PC-9 (cell line): ENCODE measurements at regions not wholly inside any gene's neighbourhood (a gene's known extent, or its start where the extent isn't known, plus 50 kb on each side); places are given as distances from the start of the nearest gene placed in this dataset.

Experiments used
- BruUV-seq: library from RNA; stranded (reverse); fragments of 400-500 nt; replicated peaks from 2 replicates; lab custom pipeline; 2021; lab: Mats Ljungman, UMichigan
- CTCF ChIA-PET: fragments of 300-600 bp; sonication (Branson Sonifier 250); formaldehyde crosslinking; loops from one replicate; lab custom pipeline; 2022; ENCODE audit warnings: antibody characterized with exemption; lab: Charles Lee
- POLR2A ChIA-PET: fragments of 300-600 bp; sonication (Branson Sonifier 250); formaldehyde crosslinking; loops from one replicate; lab custom pipeline; 2022; ENCODE audit warnings: antibody characterized with exemption; ENCODE audit not compliant: unreplicated experiment; lab: Charles Lee
- DNase-seq, 2 experiments: peaks; one replicate each; pipeline versions ENCODE4 v3.0.0 to v3.0.0-alpha.2; 2015 to 2022; ENCODE audit warnings: mixed read lengths in 1 of 2
- H2AFZ ChIP-seq: fragments of 200-600 bp; sonication (generic); 2 replicates; pipeline ENCODE4 v1.8.1; 2017; ENCODE audit warnings: antibody characterized with exemption
- H3F3A ChIP-seq: fragments of 200-600 bp; sonication (generic); 2 replicates; pipeline ENCODE4 v1.8.1; 2017; ENCODE audit warnings: antibody characterized with exemption, mild to moderate bottlenecking, low read depth; ENCODE audit not compliant: insufficient read depth
- H3K27ac ChIP-seq: fragments of 200-600 bp; sonication (generic); 2 replicates; pipeline ENCODE4 v1.6.1; 2016; ENCODE audit warnings: mixed run types
- H3K27me3 ChIP-seq: fragments of 200-600 bp; sonication (generic); 2 replicates; pipeline ENCODE4 v1.6.1; 2016; ENCODE audit warnings: low read depth, mixed run types; ENCODE audit not compliant: insufficient read depth
- H3K36me3 ChIP-seq: fragments of 200-600 bp; sonication (generic); 2 replicates; pipeline ENCODE4 v1.6.1; 2016; ENCODE audit warnings: low read depth, mixed run types
- H3K4me1 ChIP-seq: fragments of 200-600 bp; sonication (generic); replicated peaks from 2 replicates; pipeline ENCODE4 v1.6.1; 2016; ENCODE audit warnings: mixed run types; ENCODE audit not compliant: insufficient read depth
- H3K4me2 ChIP-seq: fragments of 200-600 bp; sonication (generic); 2 replicates; pipeline ENCODE4 v1.6.1; 2017; ENCODE audit warnings: mixed run types
- H3K4me3 ChIP-seq: fragments of 200-600 bp; sonication (generic); 2 replicates; pipeline ENCODE4 v1.6.1; 2016; ENCODE audit warnings: mixed run types
- H3K79me2 ChIP-seq: fragments of 200-600 bp; sonication (generic); 2 replicates; pipeline ENCODE4 v1.6.1; 2017; ENCODE audit warnings: low read depth, mixed run types
- H3K9me2 ChIP-seq: fragments of 200-600 bp; sonication (generic); 2 replicates; pipeline ENCODE4 v1.8.1; 2017; ENCODE audit warnings: mild to moderate bottlenecking; ENCODE audit not compliant: insufficient read depth
- H3K9me3 ChIP-seq: fragments of 200-600 bp; sonication (generic); 2 replicates; pipeline ENCODE4 v1.8.1; 2016; ENCODE audit warnings: low read depth; ENCODE audit not compliant: insufficient read depth
- H4K20me1 ChIP-seq: fragments of 200-600 bp; sonication (generic); 2 replicates; pipeline ENCODE4 v1.8.1; 2017; ENCODE audit not compliant: insufficient read depth
- EZH2 ChIP-seq: fragments of 200-600 bp; sonication (generic); IDR thresholded peaks from 2 replicates; pipeline ENCODE4 v1.8.0; 2017; ENCODE audit warnings: antibody characterized with exemption, low read depth
- intact Hi-C: fragments of 100-400 bp; cut with micrococcal nuclease; formaldehyde crosslinking; loops from one replicate; pipeline ENCODE4 v1.10.0; 2022; ENCODE audit not compliant: unreplicated experiment
- TF ChIP-seq, protein P1 (sequence below): fragments of 200-600 bp; sonication (generic); conservative IDR thresholded peaks from 2 replicates; pipeline ENCODE4 v1.6.1; 2017; ENCODE audit warnings: mixed run types, antibody characterized with exemption, mild to moderate bottlenecking, moderate library complexity

GRCh38 chr1:87976316-87976715, 647.6 kb downstream of the LMO4 start:
- Histone ChIP-seq H3K9me3 (no peaks in the 10 kb centered on the region), H3K27me3 (no peaks in the 10 kb centered on the region), H3K4me2 (no peak overlapping the region), H2AFZ (no peak overlapping the region), H3K36me3 (no peaks in the 10 kb centered on the region), H3K4me1 (no peaks in the 10 kb centered on the region), H3F3A (no peaks in the 10 kb centered on the region), H3K9me2 (no peaks in the 10 kb centered on the region), H4K20me1 (no peaks in the 10 kb centered on the region), H3K27ac (no peak overlapping the region), H3K79me2 (no peaks in the 10 kb centered on the region), H3K4me3 (no peak overlapping the region)
- POLR2A ChIA-PET = interaction anchor here (0.9 kb wide), 1 partner anchor 129 kb away, joined by 4 read pairs; no protein-coding TSS in a partner anchor
- TF ChIP-seq, protein P1, sequence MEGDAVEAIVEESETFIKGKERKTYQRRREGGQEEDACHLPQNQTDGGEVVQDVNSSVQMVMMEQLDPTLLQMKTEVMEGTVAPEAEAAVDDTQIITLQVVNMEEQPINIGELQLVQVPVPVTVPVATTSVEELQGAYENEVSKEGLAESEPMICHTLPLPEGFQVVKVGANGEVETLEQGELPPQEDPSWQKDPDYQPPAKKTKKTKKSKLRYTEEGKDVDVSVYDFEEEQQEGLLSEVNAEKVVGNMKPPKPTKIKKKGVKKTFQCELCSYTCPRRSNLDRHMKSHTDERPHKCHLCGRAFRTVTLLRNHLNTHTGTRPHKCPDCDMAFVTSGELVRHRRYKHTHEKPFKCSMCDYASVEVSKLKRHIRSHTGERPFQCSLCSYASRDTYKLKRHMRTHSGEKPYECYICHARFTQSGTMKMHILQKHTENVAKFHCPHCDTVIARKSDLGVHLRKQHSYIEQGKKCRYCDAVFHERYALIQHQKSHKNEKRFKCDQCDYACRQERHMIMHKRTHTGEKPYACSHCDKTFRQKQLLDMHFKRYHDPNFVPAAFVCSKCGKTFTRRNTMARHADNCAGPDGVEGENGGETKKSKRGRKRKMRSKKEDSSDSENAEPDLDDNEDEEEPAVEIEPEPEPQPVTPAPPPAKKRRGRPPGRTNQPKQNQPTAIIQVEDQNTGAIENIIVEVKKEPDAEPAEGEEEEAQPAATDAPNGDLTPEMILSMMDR = no peak
- no peak for TF ChIP-seq EZH2
- BruUV-seq = no TSS peak
- intact Hi-C loops = no loop called here
- DNase-seq = no peak
- CTCF ChIA-PET = no interaction called here

GRCh38 chr1:87977145-87977544, 648.5 kb downstream of the LMO4 start:
- no peak overlapping the region for H2AFZ ChIP-seq
- no peaks in the 10 kb centered on the region for H3K27me3 ChIP-seq
- no peak overlapping the region for H3K27ac ChIP-seq
- no peak for DNase-seq
- CTCF ChIA-PET = interaction anchor here (0.5 kb wide), 1 partner anchor 1026 kb away, joined by 3 read pairs; no protein-coding TSS in a partner anchor
- H3K9me2 ChIP-seq = no peaks in the 10 kb centered on the region
- H3K36me3 ChIP-seq = no peaks in the 10 kb centered on the region
- no peak overlapping the region for H3K4me3 ChIP-seq
- no peaks in the 10 kb centered on the region for H3F3A ChIP-seq
- intact Hi-C loops = no loop called here
- no peaks in the 10 kb centered on the region for H3K79me2 ChIP-seq
- POLR2A ChIA-PET = interaction anchor here (0.9 kb wide), 1 partner anchor 130 kb away, joined by 4 read pairs; no protein-coding TSS in a partner anchor
- H3K4me2 ChIP-seq = no peak overlapping the region
- no TSS peak for BruUV-seq
- TF ChIP-seq, protein P1 = no peak
- TF ChIP-seq EZH2 = no peak
- no peaks in the 10 kb centered on the region for H3K4me1 ChIP-seq
- H4K20me1 ChIP-seq = no peaks in the 10 kb centered on the region
- no peaks in the 10 kb centered on the region for H3K9me3 ChIP-seq

DNA sequence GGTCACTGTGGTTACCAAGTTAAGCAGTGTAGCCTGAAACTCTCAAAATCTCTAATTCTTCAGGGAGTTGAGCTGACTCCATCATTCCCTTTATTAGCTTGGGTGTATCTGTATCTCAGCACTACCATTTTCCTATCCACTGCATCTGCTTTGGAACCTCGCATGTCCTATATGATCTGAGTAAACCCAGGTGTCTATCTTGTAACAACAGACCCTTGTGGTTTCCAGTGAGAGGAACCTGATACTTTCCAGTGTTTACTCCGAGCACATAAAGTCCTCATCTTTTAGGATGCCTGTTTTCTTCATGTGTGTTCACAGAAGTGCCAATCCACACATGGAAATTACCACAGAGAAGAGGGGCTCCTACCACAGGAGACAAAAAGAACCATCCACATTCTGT, 650.4 kb downstream of the LMO4 start:
- H3K4me2 ChIP-seq = no peak overlapping the region
- no peak overlapping the region for H3K4me3 ChIP-seq
- H3K27me3 ChIP-seq = no peaks in the 10 kb centered on the region
- no TSS peak for BruUV-seq
- no peaks in the 10 kb centered on the region for H3K9me3 ChIP-seq
- no peaks in the 10 kb centered on the region for H3K4me1 ChIP-seq
- no peaks in the 10 kb centered on the region for H3K79me2 ChIP-seq
- DNase-seq = no peak
- CTCF ChIA-PET = no interaction called here
- intact Hi-C loops = no loop called here
- H3F3A ChIP-seq = no peaks in the 10 kb centered on the region
- no peaks in the 10 kb centered on the region for H3K36me3 ChIP-seq
- no peaks in the 10 kb centered on the region for H4K20me1 ChIP-seq
- no peak overlapping the region for H2AFZ ChIP-seq
- no peak for TF ChIP-seq EZH2
- TF ChIP-seq, protein P1 = no peak
- no peaks in the 10 kb centered on the region for H3K9me2 ChIP-seq
- no peak overlapping the region for H3K27ac ChIP-seq
- POLR2A ChIA-PET = no interaction called here
